HepG2 (cell line): ENCODE measurements at regions not wholly inside any gene's neighbourhood (a gene's known extent, or its start where the extent isn't known, plus 50 kb on each side); places are given as distances from the start of the nearest gene placed in this dataset.

Experiments
- ATF5 ChIP-seq: sonication (generic); formaldehyde crosslinking; IDR thresholded peaks from 2 replicates; pipeline ENCODE4 v1.4.0; 2020; ENCODE audit warnings: mild to moderate bottlenecking, low read depth, missing genetic modification reagents
- CBFB ChIP-seq: sonication (generic); formaldehyde crosslinking; IDR thresholded peaks from 2 replicates; pipeline ENCODE4 v1.4.0; 2020; ENCODE audit warnings: missing genetic modification reagents
- GABPA ChIP-seq, 2 experiments: IDR thresholded peaks; 2 replicates each; pipeline ENCODE4 v1.6.1; 2011 to 2016; ENCODE audit warnings: low read depth in 2 of 2, low read length in 1 of 2, missing biosample characterization in 1 of 2, missing genetic modification characterization in 1 of 2
- HIVEP1 ChIP-seq: sonication (generic); formaldehyde crosslinking; IDR thresholded peaks from 2 replicates; pipeline ENCODE4 v1.4.0; 2020; ENCODE audit warnings: mild to moderate bottlenecking, missing genetic modification reagents
- HNRNPK ChIP-seq: fragments of 200-400 bp; formaldehyde crosslinking; IDR thresholded peaks from 2 replicates; pipeline ENCODE4 v1.6.1; 2018; ENCODE audit warnings: low read length, low read depth, moderate library complexity, mild to moderate bottlenecking; ENCODE audit not compliant: poor library complexity, severe bottlenecking
- HOXD1 ChIP-seq: sonication (generic); formaldehyde crosslinking; IDR thresholded peaks from 2 replicates; pipeline ENCODE4 v1.5.0; 2020; ENCODE audit warnings: missing genetic modification reagents
- JARID2 ChIP-seq: sonication (generic); formaldehyde crosslinking; IDR thresholded peaks from 2 replicates; pipeline ENCODE4 v1.8.1; 2023; ENCODE audit warnings: missing genetic modification reagents, inconsistent platforms; ENCODE audit not compliant: insufficient replicate concordance
- MXI1 ChIP-seq: IDR thresholded peaks from 3 replicates; pipeline ENCODE4 v1.6.1; 2012; ENCODE audit warnings: low read depth, low read length, inconsistent platforms, borderline replicate concordance
- SIX4 ChIP-seq: sonication (generic); formaldehyde crosslinking; IDR thresholded peaks from 2 replicates; pipeline ENCODE4 v1.4.0; 2020; ENCODE audit warnings: missing genetic modification reagents
- ZFP41 ChIP-seq: sonication (generic); formaldehyde crosslinking; IDR thresholded peaks from 2 replicates; pipeline ENCODE4 v1.4.0; 2020; ENCODE audit warnings: mild to moderate bottlenecking, missing genetic modification reagents, borderline replicate concordance
- ZKSCAN8 ChIP-seq: IDR thresholded peaks from 2 replicates; pipeline ENCODE4 v1.6.1; 2016; ENCODE audit warnings: borderline replicate concordance, missing genetic modification reagents, missing compliant biosample characterization
- ZMYM2 ChIP-seq: sonication (generic); formaldehyde crosslinking; IDR thresholded peaks from 2 replicates; pipeline ENCODE4 v1.8.0; 2022; ENCODE audit warnings: mild to moderate bottlenecking, missing genetic modification reagents
- ZNF225 ChIP-seq: sonication (generic); formaldehyde crosslinking; IDR thresholded peaks from 2 replicates; pipeline ENCODE4 v1.4.0; 2020; ENCODE audit warnings: mild to moderate bottlenecking, missing genetic modification reagents
- ZNF282 ChIP-seq: fragments of 450-650 bp; IDR thresholded peaks from 2 replicates; pipeline ENCODE4 v1.6.1; 2018; ENCODE audit not compliant: partially characterized antibody
- ZNF335 ChIP-seq: sonication (generic); formaldehyde crosslinking; IDR thresholded peaks from 2 replicates; pipeline ENCODE4 v1.4.0; 2020; ENCODE audit warnings: missing genetic modification reagents
- ZNF343 ChIP-seq: sonication (generic); formaldehyde crosslinking; IDR thresholded peaks from 2 replicates; pipeline ENCODE4 v1.4.0; 2020; ENCODE audit warnings: mild to moderate bottlenecking, missing genetic modification reagents
- ZNF513 ChIP-seq: sonication (generic); formaldehyde crosslinking; conservative IDR thresholded peaks from 2 replicates; pipeline ENCODE4 v1.5.0; 2020; ENCODE audit warnings: missing genetic modification reagents
- ZNF577 ChIP-seq: sonication (generic); formaldehyde crosslinking; IDR thresholded peaks from 2 replicates; pipeline ENCODE4 v1.4.0; 2020; ENCODE audit warnings: mild to moderate bottlenecking, low read depth, missing genetic modification reagents, borderline replicate concordance
- ZNF644 ChIP-seq: IDR thresholded peaks from 2 replicates; pipeline ENCODE4 v1.6.1; 2016; ENCODE audit warnings: low read depth
- ZNF773 ChIP-seq: sonication (generic); formaldehyde crosslinking; IDR thresholded peaks from 2 replicates; pipeline ENCODE4 v1.4.0; 2020; ENCODE audit warnings: missing genetic modification reagents, borderline replicate concordance
- ZSCAN12 ChIP-seq: sonication (generic); formaldehyde crosslinking; IDR thresholded peaks from 2 replicates; pipeline ENCODE4 v1.9.0; 2021; ENCODE audit warnings: mild to moderate bottlenecking, missing genetic modification reagents
- TF ChIP-seq, protein P1 (sequence below): sonication (generic); formaldehyde crosslinking; IDR thresholded peaks from 2 replicates; pipeline ENCODE4 v1.4.0; 2020; ENCODE audit warnings: missing genetic modification reagents
- TF ChIP-seq, protein P2 (sequence below): IDR thresholded peaks from 2 replicates; pipeline ENCODE4 v1.4.0; 2020; ENCODE audit warnings: mild to moderate bottlenecking, missing genetic modification reagents

DNA sequence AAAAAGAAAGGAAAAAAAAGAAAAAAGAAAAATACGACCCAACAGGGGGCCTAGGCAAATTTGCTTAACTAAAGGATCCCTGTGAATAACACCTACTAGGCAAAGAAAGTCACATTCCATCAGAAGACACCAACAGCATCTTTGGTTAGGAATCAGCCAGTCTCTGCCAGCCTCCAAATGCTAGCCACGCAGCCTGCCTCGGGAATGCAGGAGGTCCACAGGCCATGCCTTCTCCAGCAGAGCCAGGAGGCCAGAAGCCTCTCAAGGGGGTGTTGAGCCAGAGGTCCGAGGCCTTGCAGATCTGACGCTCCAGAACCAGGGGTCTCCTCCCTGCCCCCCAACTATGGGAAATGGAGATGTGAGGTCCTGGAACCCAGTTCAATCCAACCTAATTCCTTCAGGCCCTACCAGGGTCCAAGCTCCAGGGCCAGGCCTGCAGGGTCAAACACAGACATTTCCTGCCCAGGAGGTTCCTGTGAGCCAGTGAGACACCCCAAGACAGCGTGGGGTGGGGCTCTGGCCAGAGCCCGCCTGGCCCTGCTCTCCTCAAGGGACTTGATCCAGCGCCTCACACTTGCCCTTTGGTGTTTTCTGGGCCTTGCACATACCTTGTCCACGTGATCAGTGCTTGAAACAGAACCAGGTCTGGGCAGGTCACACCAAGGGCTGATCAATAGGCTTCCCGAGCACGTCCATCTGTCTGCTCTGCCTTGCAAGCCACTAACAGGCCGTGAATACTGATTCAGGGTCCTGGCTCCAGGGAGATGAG, 289.6 kb upstream of the ID2 start (continued):
- TF ChIP-seq, protein P1, sequence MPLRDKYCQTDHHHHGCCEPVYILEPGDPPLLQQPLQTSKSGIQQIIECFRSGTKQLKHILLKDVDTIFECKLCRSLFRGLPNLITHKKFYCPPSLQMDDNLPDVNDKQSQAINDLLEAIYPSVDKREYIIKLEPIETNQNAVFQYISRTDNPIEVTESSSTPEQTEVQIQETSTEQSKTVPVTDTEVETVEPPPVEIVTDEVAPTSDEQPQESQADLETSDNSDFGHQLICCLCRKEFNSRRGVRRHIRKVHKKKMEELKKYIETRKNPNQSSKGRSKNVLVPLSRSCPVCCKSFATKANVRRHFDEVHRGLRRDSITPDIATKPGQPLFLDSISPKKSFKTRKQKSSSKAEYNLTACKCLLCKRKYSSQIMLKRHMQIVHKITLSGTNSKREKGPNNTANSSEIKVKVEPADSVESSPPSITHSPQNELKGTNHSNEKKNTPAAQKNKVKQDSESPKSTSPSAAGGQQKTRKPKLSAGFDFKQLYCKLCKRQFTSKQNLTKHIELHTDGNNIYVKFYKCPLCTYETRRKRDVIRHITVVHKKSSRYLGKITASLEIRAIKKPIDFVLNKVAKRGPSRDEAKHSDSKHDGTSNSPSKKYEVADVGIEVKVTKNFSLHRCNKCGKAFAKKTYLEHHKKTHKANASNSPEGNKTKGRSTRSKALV (CRISPR knock-in tag): no peak
- no peak for TF ChIP-seq ZNF343 (CRISPR knock-in tag)
- TF ChIP-seq HIVEP1 (CRISPR knock-in tag): peak; percentile 47; the same call in 1 of the 2 replicates
- TF ChIP-seq ZNF773 (CRISPR knock-in tag): no peak
- no peak for TF ChIP-seq ATF5 (CRISPR knock-in tag)
- no peak for TF ChIP-seq GABPA (IDR thresholded peaks at IDR 0.05; ENCODE audit: low read depth, low read length)
- TF ChIP-seq GABPA (CRISPR knock-in tag; IDR thresholded peaks at IDR 0.05; ENCODE audit: low read depth): 0 out of 2 replicates have a peak, but pooled peaks have one; percentile 9
- no peak for TF ChIP-seq ZNF282
- TF ChIP-seq ZFP41 (CRISPR knock-in tag): no peak
- TF ChIP-seq ZNF577 (CRISPR knock-in tag): no peak
- no peak for TF ChIP-seq ZSCAN12
- TF ChIP-seq ZNF225 (CRISPR knock-in tag): no peak
- no peak for TF ChIP-seq ZNF335
- TF ChIP-seq HNRNPK: no peak
- TF ChIP-seq MXI1: no peak
- TF ChIP-seq HOXD1 (CRISPR knock-in tag): no peak
- TF ChIP-seq SIX4 (CRISPR knock-in tag): no peak
- no peak for TF ChIP-seq CBFB
- no peak for TF ChIP-seq ZNF644
- TF ChIP-seq ZMYM2 (CRISPR knock-in tag): no peak
- no peak for TF ChIP-seq ZKSCAN8 (CRISPR knock-in tag)
- TF ChIP-seq JARID2 (CRISPR knock-in tag): no peak
- TF ChIP-seq ZNF513 (CRISPR knock-in tag): no peak
- TF ChIP-seq, protein P2, sequence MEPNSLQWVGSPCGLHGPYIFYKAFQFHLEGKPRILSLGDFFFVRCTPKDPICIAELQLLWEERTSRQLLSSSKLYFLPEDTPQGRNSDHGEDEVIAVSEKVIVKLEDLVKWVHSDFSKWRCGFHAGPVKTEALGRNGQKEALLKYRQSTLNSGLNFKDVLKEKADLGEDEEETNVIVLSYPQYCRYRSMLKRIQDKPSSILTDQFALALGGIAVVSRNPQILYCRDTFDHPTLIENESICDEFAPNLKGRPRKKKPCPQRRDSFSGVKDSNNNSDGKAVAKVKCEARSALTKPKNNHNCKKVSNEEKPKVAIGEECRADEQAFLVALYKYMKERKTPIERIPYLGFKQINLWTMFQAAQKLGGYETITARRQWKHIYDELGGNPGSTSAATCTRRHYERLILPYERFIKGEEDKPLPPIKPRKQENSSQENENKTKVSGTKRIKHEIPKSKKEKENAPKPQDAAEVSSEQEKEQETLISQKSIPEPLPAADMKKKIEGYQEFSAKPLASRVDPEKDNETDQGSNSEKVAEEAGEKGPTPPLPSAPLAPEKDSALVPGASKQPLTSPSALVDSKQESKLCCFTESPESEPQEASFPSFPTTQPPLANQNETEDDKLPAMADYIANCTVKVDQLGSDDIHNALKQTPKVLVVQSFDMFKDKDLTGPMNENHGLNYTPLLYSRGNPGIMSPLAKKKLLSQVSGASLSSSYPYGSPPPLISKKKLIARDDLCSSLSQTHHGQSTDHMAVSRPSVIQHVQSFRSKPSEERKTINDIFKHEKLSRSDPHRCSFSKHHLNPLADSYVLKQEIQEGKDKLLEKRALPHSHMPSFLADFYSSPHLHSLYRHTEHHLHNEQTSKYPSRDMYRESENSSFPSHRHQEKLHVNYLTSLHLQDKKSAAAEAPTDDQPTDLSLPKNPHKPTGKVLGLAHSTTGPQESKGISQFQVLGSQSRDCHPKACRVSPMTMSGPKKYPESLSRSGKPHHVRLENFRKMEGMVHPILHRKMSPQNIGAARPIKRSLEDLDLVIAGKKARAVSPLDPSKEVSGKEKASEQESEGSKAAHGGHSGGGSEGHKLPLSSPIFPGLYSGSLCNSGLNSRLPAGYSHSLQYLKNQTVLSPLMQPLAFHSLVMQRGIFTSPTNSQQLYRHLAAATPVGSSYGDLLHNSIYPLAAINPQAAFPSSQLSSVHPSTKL: 0 out of 2 replicates have a peak, but pooled peaks have one; percentile 27
